Mesothelial cell of epicardium (in vitro differentiated cells): ENCODE measurements at regions not wholly inside any gene's neighbourhood (a gene's known extent, or its start where the extent isn't known, plus 50 kb on each side); places are given as distances from the start of the nearest gene placed in this dataset.
"Not testable (repeated sequence)": the region's sequence is repeated elsewhere in the genome, so short reads cannot be mapped to it uniquely, and the experiment has no call there.

Source experiments
- DNase-seq, 2 experiments: peaks; one replicate each; pipeline ENCODE4 v3.0.0; 2021; ENCODE audit warnings: low spot score in 2 of 2; ENCODE audit not compliant: unreplicated experiment in 2 of 2
- H3K27ac Mint-ChIP-seq: 2 replicates; pipeline ENCODE4 v1.8.0; 2021; ENCODE audit warnings: mixed read lengths
- H3K27me3 Mint-ChIP-seq: 2 replicates; pipeline ENCODE4 v1.8.0; 2021; ENCODE audit warnings: low read depth, mixed read lengths
- H3K36me3 Mint-ChIP-seq: 2 replicates; pipeline ENCODE4 v1.8.0; 2021; ENCODE audit warnings: mixed read lengths
- H3K4me1 Mint-ChIP-seq: 2 replicates; pipeline ENCODE4 v1.8.0; 2021; ENCODE audit warnings: mixed read lengths
- H3K4me3 Mint-ChIP-seq: 2 replicates; pipeline ENCODE4 v1.8.0; 2021; ENCODE audit warnings: mild to moderate bottlenecking, moderate library complexity, mixed read lengths
- H3K9me3 Mint-ChIP-seq: 2 replicates; pipeline ENCODE4 v1.8.0; 2021; ENCODE audit warnings: mixed read lengths
- TF ChIP-seq, protein P1 (sequence below): fragments of 200-600 bp; sonication (generic); IDR thresholded peaks from one replicate; pipeline ENCODE4 v1.5.0; 2021; ENCODE audit warnings: antibody characterized with exemption; ENCODE audit not compliant: unreplicated experiment

DNA sequence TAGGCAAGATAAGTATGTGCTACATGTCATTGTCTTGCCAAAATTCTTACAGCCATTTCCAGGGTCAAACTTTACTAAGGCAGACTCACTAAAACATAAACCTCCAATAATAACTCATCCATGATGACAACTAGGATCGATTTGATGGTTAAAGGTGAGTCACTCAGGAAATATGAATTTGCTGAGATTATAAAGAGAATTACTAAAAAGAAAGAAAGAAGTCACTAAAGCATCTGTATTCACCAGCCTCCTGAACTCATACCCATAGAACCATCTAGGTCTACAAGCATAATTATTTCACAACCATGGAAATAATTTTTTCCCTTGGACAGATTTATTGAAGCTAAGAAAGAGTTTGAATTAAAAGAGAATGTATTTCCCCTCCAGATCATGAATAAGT is 258.6 kb downstream of the TLE1 start:
- Mint-ChIP-seq H3K27me3 (no peaks in the 10 kb centered on the region), H3K27ac (no peak overlapping the region), H3K9me3 (peaks cover 41% of the 10 kb centered on the region), H3K36me3 (peaks cover 18% of the 10 kb centered on the region), H3K4me3 (no peak overlapping the region), H3K4me1 (no peaks in the 10 kb centered on the region)
- no peak for DNase-seq
- TF ChIP-seq, protein P1, sequence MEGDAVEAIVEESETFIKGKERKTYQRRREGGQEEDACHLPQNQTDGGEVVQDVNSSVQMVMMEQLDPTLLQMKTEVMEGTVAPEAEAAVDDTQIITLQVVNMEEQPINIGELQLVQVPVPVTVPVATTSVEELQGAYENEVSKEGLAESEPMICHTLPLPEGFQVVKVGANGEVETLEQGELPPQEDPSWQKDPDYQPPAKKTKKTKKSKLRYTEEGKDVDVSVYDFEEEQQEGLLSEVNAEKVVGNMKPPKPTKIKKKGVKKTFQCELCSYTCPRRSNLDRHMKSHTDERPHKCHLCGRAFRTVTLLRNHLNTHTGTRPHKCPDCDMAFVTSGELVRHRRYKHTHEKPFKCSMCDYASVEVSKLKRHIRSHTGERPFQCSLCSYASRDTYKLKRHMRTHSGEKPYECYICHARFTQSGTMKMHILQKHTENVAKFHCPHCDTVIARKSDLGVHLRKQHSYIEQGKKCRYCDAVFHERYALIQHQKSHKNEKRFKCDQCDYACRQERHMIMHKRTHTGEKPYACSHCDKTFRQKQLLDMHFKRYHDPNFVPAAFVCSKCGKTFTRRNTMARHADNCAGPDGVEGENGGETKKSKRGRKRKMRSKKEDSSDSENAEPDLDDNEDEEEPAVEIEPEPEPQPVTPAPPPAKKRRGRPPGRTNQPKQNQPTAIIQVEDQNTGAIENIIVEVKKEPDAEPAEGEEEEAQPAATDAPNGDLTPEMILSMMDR: no peak

DNA sequence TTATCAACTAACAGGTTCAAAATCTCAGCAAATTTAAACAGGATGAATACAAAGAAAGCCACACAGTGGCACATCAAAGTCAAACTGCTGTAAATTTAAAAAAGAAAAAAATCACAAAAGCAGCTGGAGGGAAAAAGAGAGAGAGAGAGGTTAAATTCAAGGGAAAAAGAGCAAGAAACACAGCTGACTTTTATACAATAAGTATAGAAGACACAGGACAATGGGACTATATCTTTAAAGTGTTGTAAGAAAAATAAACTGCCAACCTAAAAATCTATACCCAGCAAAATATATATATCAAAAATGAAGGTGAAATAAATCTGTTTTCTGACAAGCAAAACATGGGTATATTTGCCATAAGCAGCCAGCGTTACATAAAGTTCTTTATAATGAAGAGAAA is 261.5 kb downstream of the TLE1 start:
- Mint-ChIP-seq H3K36me3 (peaks cover 18% of the 10 kb centered on the region), H3K4me1 (no peaks in the 10 kb centered on the region), H3K4me3 (no peak overlapping the region), H3K27me3 (no peaks in the 10 kb centered on the region), H3K27ac (no peak overlapping the region), H3K9me3 (peaks cover 57% of the 10 kb centered on the region)
- DNase-seq: no peak
- TF ChIP-seq, protein P1: no peak

DNA sequence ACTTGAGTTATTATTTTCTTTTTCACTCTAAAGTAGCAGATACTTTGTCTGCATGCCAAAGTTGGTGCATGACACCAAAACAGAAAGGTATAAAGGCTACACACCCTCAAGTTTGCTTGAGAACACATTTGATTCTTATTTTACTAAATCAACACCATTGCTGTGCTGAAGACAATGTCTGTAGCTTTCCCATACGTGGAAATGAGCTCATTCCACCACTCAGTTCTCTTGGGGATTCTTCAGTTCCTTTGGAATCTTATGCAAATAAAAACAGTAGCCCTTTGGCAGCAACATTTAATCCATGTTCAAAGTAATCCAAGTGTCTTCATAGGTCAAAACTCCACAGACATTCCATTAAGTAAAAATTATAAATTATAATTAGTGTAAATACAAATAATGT is 264.9 kb downstream of the TLE1 start:
- H3K9me3 Mint-ChIP-seq: peaks cover 57% of the 10 kb centered on the region
- no peaks in the 10 kb centered on the region for H3K4me1 Mint-ChIP-seq
- TF ChIP-seq, protein P1: no peak
- no peak for DNase-seq
- H3K36me3 Mint-ChIP-seq: peaks cover 12% of the 10 kb centered on the region
- no peaks in the 10 kb centered on the region for H3K27me3 Mint-ChIP-seq
- H3K4me3 Mint-ChIP-seq: no peak overlapping the region
- no peak overlapping the region for H3K27ac Mint-ChIP-seq

DNA sequence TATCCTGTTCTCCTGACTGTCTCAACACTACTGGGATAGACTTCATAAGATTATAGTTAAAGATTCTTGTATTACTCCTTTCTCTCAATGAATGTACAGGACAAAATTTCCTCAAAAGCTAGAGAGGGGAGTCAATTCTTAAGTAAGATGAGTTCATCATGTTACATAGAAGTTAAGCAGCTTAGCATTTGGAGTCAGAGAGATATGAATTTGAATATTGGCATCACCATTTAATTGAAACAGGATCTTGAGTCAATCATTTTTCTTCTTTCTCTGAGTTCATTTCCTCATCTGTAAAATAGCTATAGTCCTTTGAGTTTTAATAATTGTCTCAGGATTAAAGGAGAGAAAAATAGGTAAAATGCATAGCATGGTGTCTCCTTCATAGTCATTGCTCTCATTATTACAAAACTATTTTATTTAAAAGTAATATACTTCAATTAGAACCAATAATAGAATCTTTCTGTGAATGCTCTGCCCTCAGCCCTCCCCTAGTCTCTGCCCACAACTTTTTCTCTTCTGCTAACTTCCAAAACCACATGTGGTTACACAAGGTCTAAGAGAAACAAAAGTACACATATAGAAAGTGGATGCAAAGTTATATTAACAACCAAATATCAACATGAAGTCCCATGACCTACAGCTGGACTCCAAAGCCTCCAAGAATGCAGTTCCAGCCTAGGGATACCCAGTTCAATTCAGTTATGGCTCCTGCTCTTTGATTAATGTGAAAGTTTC is 265.6 kb downstream of the TLE1 start:
- H3K36me3 Mint-ChIP-seq: peaks cover 12% of the 10 kb centered on the region
- DNase-seq: no peak
- no peak overlapping the region for H3K4me3 Mint-ChIP-seq
- peaks cover 57% of the 10 kb centered on the region for H3K9me3 Mint-ChIP-seq
- no peak overlapping the region for H3K27ac Mint-ChIP-seq
- TF ChIP-seq, protein P1: no peak
- no peaks in the 10 kb centered on the region for H3K4me1 Mint-ChIP-seq
- no peaks in the 10 kb centered on the region for H3K27me3 Mint-ChIP-seq

DNA sequence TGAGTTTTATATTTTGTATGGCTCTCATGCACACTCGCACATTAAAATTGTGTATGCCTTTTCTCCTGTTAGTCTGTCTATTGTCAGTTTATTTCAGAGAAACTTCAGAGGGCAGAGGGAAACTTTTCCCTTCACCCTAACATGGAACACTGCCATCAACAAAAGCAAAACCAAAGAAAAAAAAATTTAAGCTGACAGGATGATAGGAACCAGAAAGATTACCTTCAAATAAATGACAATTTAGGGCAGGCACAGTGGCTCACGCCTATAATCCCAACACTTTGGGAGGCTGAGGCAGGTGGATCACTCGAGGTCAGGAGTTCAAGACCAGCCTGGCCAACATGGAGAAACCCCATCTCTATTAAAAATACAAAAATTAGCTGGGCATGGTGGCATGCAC is 268.3 kb downstream of the TLE1 start:
- not testable (repeated sequence) for H3K27ac Mint-ChIP-seq, H3K27me3 Mint-ChIP-seq, H3K4me3 Mint-ChIP-seq, DNase-seq, H3K36me3 Mint-ChIP-seq
- Mint-ChIP-seq H3K9me3 (peaks cover 44% of the 10 kb centered on the region), H3K4me1 (peaks cover 19% of the 10 kb centered on the region)

DNA sequence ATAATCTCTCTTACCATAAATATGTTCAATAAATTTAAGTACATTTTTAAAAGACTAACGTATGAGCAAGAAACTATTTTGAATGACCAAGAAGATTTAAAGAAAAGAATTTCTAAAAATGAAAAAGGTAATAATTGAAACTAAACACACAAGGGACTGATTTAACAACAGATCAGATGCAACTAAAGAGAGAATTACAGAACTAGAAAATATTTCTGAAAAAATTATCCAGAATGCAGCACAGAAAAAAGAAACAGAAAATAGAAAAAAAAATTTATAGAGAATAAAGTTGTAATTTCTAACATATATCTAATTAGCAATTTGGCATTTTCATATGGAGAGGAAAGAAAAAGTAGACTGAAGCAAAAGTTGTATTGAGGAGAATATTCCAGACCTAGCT is 269.3 kb downstream of the TLE1 start:
- Mint-ChIP-seq H3K4me3 (no peak overlapping the region), H3K27me3 (no peaks in the 10 kb centered on the region), H3K4me1 (peaks cover 25% of the 10 kb centered on the region), H3K36me3 (peaks cover 1% of the 10 kb centered on the region), H3K9me3 (peaks cover 34% of the 10 kb centered on the region), H3K27ac (no peak overlapping the region)
- TF ChIP-seq, protein P1: no peak
- DNase-seq: no peak
